ENCODE measurements at regions not wholly inside any gene's neighbourhood (a gene's known extent, or its start where the extent isn't known, plus 50 kb on each side); places are given as distances from the start of the nearest gene placed in this dataset.

- TF ChIP-seq CTCF (IDR thresholded peaks at IDR 0.05) (no peak), POLR2A (IDR thresholded peaks at IDR 0.05) (no peak), EP300 (IDR thresholded peaks at IDR 0.05) (no peak), POLR2AphosphoS5 (IDR thresholded peaks at IDR 0.05) (no peak)
Observed at GRCh38 chr10:114764656-114765055, 56.9 kb upstream of the FHIP2A start.

All from suprapubic skin (tissue), 4 donors.